SK-N-DZ (cell line): ENCODE measurements at regions not wholly inside any gene's neighbourhood (a gene's known extent, or its start where the extent isn't known, plus 50 kb on each side); places are given as distances from the start of the nearest gene placed in this dataset.
"Not testable (repeated sequence)": the region's sequence is repeated elsewhere in the genome, so short reads cannot be mapped to it uniquely, and the experiment has no call there.

Source experiments
- DNase-seq: peaks from one replicate; pipeline ENCODE4 v3.0.0-alpha.2; 2015; ENCODE audit warnings: low spot score

DNA sequence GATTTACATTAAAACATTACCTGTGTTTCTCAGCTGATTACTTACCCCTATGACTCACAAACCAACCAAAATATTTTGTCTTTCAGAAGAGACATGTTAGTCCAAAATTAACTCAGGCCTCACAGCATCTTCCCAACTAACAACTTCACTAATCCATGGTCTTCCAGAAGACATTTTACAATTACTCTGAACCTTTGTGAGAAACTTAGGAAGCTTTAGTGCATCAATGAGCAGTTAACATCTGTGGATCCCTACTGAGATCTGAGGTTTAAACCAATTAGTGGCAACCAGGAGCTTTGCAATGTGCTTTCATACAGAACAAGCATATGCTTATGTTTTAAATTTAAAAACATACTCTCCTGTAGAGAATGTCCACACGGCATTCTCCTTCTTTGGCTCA lies 269.7 kb downstream of the UBE3D start:
- DNase-seq: no peak

DNA sequence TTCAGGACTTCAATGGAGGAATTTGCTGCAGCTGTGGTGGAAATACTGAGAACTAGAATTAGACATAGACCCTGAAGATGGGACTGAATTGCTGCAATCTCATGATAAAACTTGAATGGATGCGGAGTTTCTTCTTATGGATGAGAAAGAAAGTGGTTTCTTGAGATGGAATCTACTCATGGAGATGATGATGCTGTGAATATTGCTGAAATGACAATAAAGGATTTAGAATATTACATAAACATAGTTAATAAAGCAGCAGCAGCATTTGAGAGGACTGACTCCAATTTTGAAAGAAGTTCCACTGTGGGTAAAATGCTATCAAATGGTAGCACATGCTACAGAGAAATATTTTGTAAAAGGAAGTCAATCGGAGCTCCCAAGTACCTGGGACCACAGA lies 264.6 kb downstream of the UBE3D start:
- no peak for DNase-seq

DNA sequence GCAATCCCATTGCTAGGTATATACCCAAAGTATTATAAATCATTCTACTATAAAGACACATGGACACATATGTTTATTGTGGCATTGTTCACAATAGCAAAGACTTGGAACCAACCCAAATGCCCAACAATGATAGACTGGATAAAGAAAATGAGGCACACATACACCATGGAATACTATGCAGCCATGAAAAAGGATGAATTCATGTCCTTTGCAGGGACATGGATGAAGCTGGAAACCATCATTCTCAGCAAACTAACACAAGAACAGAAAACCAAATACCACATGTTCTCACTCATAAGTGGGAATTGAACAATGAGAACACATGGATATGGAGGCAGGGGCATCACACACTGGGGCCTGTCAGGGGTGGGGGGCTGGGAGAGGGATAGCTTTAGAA lies 249.4 kb downstream of the UBE3D start:
- DNase-seq: not testable (repeated sequence)

DNA sequence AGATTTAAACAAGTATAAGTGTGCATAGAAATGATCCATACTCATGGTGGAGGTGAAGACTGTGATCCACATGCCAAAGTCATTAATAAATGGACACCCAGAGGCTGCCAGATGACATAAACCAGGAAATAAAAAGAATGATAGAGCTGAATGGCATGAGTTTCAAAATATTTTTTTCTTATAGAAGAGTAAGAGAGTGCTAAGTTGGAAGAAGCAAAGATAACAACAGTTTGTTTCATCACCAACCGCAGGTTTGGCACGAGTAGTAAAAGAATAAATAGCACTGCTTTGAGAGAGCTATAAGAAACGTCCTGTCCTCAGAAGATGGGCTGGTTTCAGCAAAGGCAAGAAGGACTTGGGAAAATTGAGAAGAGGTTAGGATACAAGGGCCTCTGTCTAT lies 246.9 kb downstream of the UBE3D start:
- DNase-seq: no peak

DNA sequence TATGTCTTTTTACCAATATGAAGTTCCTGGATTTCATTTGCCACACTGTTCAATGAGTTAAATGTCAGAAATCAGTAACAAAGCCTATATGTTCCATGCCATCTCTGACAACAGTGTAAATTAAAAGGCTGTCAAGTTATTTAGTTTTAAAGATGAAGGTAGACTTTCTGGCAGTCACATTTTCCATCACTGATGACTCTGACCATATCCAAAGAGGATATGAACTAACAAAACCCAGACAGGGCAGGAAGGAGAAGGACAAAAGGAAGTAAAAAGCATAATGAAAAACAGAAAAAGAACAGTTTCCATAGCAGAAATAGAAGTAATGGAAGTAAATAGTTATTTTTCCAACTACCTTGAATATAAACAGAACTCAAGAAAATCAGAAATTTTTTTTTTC lies 242.3 kb downstream of the UBE3D start:
- DNase-seq: no peak

DNA sequence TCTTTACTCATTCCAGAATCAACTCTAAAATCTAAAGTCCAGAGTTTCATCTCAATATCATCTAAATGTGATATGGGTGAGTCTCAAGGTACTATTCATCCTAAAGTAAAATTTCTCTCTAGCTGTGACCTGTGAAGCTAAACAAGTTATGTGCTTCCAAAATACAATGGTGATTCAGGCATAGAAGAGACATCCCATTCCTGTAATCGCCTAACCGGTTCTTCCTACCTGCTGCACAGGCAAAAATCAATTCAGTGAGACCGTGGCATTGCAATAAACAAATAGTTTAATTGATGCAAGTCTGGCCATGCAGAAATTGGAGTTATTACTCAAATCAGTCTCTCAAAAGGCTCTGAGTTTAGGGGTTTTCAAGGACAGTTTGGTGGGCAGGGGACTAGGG lies 232.8 kb downstream of the UBE3D start:
- no peak for DNase-seq

DNA sequence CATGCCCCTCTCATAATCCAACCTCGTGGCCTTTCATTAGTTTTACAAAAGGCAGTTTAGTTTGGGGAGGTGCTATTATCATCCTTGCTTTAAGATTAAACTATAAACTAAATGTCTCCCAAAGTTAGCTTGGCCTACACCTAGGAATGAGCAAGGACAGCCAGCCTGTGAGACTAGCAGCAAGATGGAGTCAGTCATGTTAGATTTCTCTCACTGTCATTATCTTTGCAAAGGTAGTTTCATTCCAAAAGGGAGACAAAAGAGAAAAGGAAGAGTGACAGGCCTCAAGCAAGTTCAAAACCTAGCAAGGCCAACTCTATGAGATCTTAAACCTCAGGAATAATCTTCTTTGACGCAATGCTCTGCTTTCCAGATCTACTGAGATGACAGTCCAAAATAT lies 232.2 kb downstream of the UBE3D start:
- no peak for DNase-seq

DNA sequence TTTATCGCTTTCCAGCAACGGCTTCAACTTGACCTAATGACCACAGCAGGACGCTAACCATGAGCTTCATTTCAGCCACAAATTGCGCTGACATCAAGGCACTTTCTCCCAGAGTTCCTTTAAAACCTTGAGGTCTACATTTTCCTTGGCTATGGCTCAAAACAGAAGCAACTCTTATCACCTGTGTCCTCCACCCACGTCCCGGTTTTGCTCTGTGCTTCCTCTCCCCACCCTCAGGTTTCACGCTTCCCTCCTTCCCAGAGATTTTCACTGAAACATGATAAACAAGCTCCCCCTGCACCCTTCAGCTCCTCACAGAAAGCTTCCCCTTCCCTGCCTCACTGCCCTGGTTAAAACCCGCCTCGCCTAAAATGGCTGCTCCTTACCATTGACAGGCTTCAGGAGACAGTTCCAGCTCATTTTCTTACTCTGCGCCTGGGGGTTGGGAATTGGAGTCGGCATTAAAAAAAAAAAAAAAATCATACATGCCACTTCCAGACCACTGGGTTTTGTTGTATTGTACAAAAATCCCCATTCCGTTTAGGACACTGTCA lies 229.5 kb downstream of the UBE3D start:
- no peak for DNase-seq

DNA sequence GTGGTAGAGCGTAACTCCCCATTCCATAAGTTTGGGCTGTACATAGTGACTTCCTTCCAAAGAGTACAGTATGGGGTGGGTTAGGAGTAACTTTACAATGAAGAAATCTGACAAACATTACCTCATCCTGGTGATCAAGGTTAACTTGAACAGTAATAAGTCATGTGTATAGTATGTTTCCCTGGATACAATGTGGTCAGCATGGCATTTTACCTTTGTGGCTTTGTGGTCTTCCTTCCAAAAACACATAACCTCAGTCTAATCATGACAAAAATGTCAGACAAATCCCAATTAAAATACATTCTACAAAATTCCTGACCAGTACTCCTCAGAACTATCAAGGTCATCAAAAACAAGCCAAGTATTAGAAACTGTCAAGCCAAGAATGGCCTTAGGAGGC lies 225.1 kb downstream of the UBE3D start:
- no peak for DNase-seq

DNA sequence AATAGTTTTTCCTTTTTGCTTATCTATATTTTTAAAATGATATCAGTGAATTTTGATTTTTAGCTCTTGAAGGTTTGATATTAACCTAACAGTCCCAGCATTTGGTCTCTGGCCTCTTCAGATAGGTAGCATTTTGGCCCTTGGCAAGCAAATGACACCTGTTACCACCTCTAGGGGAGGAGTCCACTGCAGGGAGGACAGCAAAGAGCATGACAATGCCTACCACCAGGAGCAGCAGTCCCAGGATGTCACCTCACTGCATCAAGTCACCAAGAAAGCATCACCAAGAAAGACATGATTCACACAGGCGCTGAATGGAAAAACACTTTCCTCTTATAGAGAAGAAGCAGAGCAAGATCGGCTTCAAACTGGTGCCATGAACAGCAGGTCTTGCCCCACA lies 224.3 kb downstream of the UBE3D start:
- no peak for DNase-seq
